Activated naive CD8-positive, alpha-beta T cell treated with anti-CD3 and anti-CD28 coated beads, Interleukin-2, amount 10 ng/mL, durations not matched to agents 7 days and 5 days (primary cell): ENCODE measurements at regions not wholly inside any gene's neighbourhood (a gene's known extent, or its start where the extent isn't known, plus 50 kb on each side); places are given as distances from the start of the nearest gene placed in this dataset.
"Not testable (repeated sequence)": the region's sequence is repeated elsewhere in the genome, so short reads cannot be mapped to it uniquely, and the experiment has no call there.

ENCODE experiments used
- ATAC-seq: fragments of 150-1000 bp; cut with Tn5 transposase; one replicate; pipeline ENCODE4 v1.10.0; 2021; ENCODE audit warnings: low read depth, moderate library complexity
- POLR2A ChIA-PET: fragments of 350-600 bp; sonication (Branson Sonifier 250); formaldehyde crosslinking; loops from one replicate; lab custom pipeline; 2021; ENCODE audit warnings: antibody characterized with exemption; lab: Charles Lee
- DNase-seq: peaks from one replicate; pipeline ENCODE4 v3.0.0; 2021
- H3K27ac Mint-ChIP-seq: one replicate; pipeline ENCODE4 v1.8.0; 2022; ENCODE audit warnings: mild to moderate bottlenecking, mixed read lengths
- H3K27me3 Mint-ChIP-seq: one replicate; pipeline ENCODE4 v1.8.0; 2022; ENCODE audit warnings: mild to moderate bottlenecking, moderate library complexity, mixed read lengths
- H3K36me3 Mint-ChIP-seq: one replicate; pipeline ENCODE4 v1.8.0; 2021; ENCODE audit warnings: mild to moderate bottlenecking, mixed read lengths
- H3K4me1 Mint-ChIP-seq: one replicate; pipeline ENCODE4 v1.8.0; 2021; ENCODE audit warnings: mixed read lengths
- H3K4me3 Mint-ChIP-seq: one replicate; pipeline ENCODE4 v1.8.0; 2022; ENCODE audit warnings: mild to moderate bottlenecking, moderate library complexity, mixed read lengths
- H3K9me3 Mint-ChIP-seq: one replicate; pipeline ENCODE4 v1.8.0; 2021; ENCODE audit warnings: mixed read lengths

DNA sequence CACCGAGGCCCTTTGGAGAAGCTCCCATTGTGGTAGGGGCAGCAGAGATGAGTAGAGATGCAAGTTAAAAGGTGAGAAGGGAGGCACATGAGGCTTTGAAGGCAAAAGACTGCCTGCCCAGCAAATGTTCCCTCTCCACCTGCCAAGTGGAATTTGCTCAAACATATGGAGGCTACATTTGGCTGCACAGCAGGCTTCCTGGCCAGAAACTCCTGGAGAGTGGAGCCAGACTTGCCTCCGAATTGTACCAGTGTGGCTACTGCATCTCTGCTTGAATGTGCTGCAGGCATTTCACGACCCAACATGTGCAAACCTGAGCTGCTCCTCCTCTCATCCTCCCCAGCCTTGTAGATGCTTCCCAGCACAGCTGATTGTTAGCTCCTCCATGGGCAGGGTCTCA is 229.2 kb downstream of the ZNF621 start:
- Mint-ChIP-seq H3K4me3 (no peak overlapping the region), H3K27me3 (peaks cover 20% of the 10 kb centered on the region), H3K4me1 (no peaks in the 10 kb centered on the region), H3K36me3 (no peaks in the 10 kb centered on the region), H3K27ac (no peak overlapping the region), H3K9me3 (no peaks in the 10 kb centered on the region)
- no peak for ATAC-seq
- POLR2A ChIA-PET = no interaction called here
- DNase-seq = no peak

DNA sequence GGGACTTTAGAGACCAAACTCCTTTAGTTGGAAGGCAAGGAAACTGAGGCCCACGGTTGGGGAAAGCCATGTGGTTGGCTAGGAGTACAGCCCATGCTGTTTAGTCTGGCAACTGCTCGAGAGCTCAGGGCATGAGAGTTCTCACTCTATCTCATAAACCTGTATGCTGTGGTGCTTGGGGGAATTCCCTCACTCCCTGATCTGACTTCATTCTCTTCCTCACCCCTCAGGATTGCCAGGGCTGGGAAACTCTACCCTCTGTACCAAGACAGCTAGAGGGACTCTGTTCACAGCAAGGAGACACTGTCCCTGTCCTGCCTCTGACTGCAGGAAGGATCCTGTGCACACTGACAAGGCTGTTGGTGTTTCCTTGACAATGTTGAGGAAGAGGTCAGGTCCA is 230.2 kb downstream of the ZNF621 start:
- ATAC-seq = no peak
- Mint-ChIP-seq H3K9me3 (no peaks in the 10 kb centered on the region), H3K36me3 (no peaks in the 10 kb centered on the region), H3K27ac (no peak overlapping the region), H3K4me3 (no peak overlapping the region), H3K27me3 (peaks cover 17% of the 10 kb centered on the region), H3K4me1 (no peaks in the 10 kb centered on the region)
- POLR2A ChIA-PET = no interaction called here
- no peak for DNase-seq

DNA sequence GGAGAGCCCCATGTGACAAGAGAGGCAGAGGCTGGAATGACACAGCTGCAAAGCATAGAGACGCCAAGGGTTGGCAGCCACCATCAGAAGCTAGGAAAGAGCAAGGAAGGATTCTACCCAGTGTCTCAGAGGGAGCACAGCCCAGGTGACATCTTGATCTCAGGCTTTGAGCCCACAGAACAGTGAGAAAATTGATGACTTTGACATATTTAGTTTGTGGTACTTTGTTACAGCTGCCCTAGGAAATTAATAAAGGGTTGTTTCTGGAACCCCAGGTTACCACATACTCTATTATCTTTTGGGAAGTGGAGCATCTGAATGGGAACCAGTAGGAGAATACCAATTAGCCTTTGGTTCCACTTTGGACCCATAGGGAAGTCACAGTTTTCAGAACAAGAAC is 231.7 kb downstream of the ZNF621 start:
- POLR2A ChIA-PET = no interaction called here
- Mint-ChIP-seq H3K9me3 (peaks cover 2% of the 10 kb centered on the region), H3K4me3 (no peak overlapping the region), H3K4me1 (no peaks in the 10 kb centered on the region), H3K36me3 (no peaks in the 10 kb centered on the region), H3K27ac (no peak overlapping the region), H3K27me3 (peaks cover 22% of the 10 kb centered on the region)
- DNase-seq (no peak), ATAC-seq (no peak)

DNA sequence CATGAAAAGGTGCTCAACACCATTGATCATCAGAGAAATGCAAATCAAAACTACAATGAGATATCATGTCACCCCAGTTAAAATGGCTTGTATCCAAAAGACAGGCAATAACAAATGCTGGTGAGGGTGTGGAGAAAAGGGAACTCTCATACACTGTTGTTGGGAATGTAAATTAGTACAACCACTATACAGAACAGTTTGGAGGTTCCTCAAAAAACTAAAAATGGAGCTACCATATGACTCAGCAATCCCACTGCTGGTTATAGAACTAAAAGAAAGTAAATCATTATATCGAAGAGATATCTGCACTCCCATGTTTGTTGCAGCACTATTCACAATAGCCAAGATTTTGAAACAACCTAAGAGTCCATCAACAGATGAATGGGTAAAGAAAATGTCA is 238.0 kb downstream of the ZNF621 start:
- H3K4me1 Mint-ChIP-seq, H3K27ac Mint-ChIP-seq, H3K36me3 Mint-ChIP-seq, ATAC-seq, H3K9me3 Mint-ChIP-seq, DNase-seq, H3K4me3 Mint-ChIP-seq, POLR2A ChIA-PET: not testable (repeated sequence)
- H3K27me3 Mint-ChIP-seq = peaks cover 20% of the 10 kb centered on the region

DNA sequence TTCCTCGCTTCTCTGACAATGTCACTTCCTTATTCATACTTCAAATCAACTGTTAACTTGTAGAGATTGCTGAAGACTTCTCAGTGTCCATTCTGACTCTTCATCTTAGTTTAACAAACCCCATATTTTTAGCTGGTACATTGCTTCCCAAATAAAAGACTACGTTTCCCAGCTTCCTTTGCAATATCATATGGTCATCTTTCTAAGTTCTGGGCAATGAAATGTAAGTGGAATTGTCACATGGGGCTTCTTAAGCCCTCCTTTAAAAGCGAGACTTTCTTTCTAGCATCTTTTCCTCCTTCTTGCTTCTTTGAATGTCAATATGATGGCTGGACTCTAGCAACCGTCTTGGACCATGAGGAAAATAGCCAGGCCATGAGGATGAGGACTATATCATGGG is 239.0 kb downstream of the ZNF621 start:
- Mint-ChIP-seq H3K4me3 (no peak overlapping the region), H3K27ac (no peak overlapping the region), H3K36me3 (no peaks in the 10 kb centered on the region), H3K4me1 (no peaks in the 10 kb centered on the region), H3K9me3 (peaks cover 4% of the 10 kb centered on the region), H3K27me3 (peaks cover 20% of the 10 kb centered on the region)
- ATAC-seq (no peak), DNase-seq (no peak)
- POLR2A ChIA-PET = no interaction called here

DNA sequence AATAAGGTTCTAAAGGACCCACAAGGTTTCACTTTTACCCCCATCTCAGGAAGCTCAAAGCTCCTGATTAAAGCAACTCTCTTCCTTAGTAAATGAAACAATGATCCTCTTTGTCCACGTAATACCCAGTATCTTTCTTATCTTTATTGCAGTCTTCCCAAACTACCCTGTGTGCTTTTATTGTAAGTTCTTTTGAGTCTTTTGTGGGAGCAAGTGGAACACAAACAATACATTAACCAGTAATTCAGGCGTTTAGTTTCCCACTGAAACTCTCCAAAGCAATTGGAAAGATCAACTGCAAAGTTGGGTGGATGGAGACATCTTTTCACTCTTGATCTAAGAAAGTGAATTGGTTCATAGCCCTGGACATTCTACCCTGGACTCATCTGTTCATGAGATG is 240.0 kb downstream of the ZNF621 start:
- no peaks in the 10 kb centered on the region for H3K36me3 Mint-ChIP-seq
- ATAC-seq (no peak), DNase-seq (no peak)

DNA sequence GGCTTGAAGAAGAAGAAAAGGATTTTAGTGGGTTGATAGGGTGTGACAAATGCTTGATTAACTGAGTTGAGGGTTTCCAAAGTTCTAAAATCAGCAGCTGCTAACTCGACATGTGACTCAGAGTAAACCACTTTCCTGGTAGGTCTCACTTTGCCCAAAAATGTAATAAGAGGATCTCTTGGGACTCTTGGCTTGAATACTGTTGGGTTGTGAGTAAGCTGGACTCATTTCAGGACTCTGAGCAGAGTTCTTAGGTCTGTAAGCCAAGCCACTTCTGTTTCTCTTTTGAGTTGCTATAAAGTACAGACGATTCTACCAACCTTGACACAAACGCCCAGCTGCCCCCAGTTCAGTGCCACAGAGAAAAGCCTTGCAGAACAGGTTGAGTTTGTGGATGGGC is 241.1 kb downstream of the ZNF621 start:
- Mint-ChIP-seq H3K4me3 (no peak overlapping the region), H3K27ac (no peak overlapping the region), H3K9me3 (peaks cover 4% of the 10 kb centered on the region), H3K4me1 (peaks cover 3% of the 10 kb centered on the region), H3K36me3 (no peaks in the 10 kb centered on the region), H3K27me3 (peaks cover 16% of the 10 kb centered on the region)
- DNase-seq = no peak
- ATAC-seq = no peak
- POLR2A ChIA-PET = no interaction called here

More for the DNA sequence above, 240.0 kb downstream of the ZNF621 start:
- no peak overlapping the region for H3K27ac Mint-ChIP-seq
- H3K4me1 Mint-ChIP-seq = no peaks in the 10 kb centered on the region
- H3K9me3 Mint-ChIP-seq = peaks cover 4% of the 10 kb centered on the region
- POLR2A ChIA-PET = no interaction called here
- no peak overlapping the region for H3K4me3 Mint-ChIP-seq
- H3K27me3 Mint-ChIP-seq = peaks cover 20% of the 10 kb centered on the region

DNA sequence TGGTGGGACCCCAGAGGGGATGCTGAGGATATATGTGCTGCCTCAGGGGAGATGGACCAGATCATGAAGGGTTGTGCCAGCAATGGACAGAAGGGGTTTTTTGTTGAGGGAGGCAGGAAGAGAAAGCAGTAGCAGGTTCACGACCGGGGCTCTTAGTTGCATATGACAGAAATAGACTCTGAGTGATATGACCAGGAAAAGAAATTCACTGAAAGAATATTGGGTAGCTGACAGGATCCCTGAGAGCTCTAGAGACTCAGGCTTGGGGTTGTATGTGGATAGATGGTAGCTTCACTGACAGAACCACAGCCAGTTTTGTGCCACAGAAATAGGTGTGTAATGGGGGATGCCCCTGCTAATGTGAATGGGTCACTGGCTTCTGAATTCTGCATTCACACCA is 241.6 kb downstream of the ZNF621 start:
- H3K9me3 Mint-ChIP-seq = peaks cover 3% of the 10 kb centered on the region
- H3K4me1 Mint-ChIP-seq = peaks cover 3% of the 10 kb centered on the region
- H3K27ac Mint-ChIP-seq = no peak overlapping the region
- H3K27me3 Mint-ChIP-seq = peaks cover 15% of the 10 kb centered on the region
- ATAC-seq (no peak), DNase-seq (no peak)
- H3K36me3 Mint-ChIP-seq = no peaks in the 10 kb centered on the region
- POLR2A ChIA-PET = no interaction called here
- no peak overlapping the region for H3K4me3 Mint-ChIP-seq

DNA sequence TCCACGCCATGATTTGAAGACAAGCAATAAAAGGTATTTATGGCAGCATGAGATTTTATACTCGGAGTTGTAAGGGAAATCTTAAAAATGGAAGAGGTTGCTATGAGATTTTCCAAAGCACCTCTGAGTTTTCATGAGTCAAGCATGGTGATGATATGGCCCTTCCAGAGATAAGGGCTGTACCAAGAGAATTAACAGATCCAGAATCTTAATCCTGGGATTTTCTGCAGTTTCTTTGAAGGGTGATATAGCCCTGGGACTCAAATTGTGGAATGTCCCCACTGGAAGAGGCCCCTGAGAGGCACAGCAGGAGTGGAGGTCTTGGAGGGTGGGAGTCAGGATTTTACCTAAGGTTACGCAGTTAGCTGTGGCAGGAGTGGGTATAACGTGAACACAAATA is 243.3 kb downstream of the ZNF621 start:
- no peak for ATAC-seq
- H3K9me3 Mint-ChIP-seq = peaks cover 3% of the 10 kb centered on the region

DNA sequence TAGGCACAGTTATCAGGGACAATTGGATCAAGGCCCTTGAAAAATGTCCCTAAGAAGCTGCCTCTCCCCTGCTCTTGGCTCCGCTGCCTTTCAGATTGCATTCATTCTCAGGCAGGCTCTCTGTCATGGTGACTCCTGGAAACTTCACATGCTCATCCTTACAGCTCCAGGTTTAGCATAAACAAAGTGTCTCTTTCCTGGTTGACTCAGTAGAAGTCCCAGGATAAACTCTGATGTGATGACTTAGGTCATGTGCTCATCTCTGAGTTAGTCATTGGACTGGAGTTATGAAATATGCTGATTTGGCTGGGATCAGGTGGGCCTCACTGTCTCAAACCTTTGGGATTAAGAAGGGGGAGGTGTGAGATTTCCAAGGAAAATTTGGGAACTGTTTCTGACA is 243.8 kb downstream of the ZNF621 start:
- peaks cover 3% of the 10 kb centered on the region for H3K4me1 Mint-ChIP-seq
- H3K9me3 Mint-ChIP-seq = peaks cover 3% of the 10 kb centered on the region
- DNase-seq (no peak), ATAC-seq (no peak)
- no peaks in the 10 kb centered on the region for H3K36me3 Mint-ChIP-seq
- H3K27ac Mint-ChIP-seq = no peak overlapping the region
- POLR2A ChIA-PET = no interaction called here
- H3K27me3 Mint-ChIP-seq = peaks cover 2% of the 10 kb centered on the region
- no peak overlapping the region for H3K4me3 Mint-ChIP-seq

More for the DNA sequence above, 243.3 kb downstream of the ZNF621 start:
- H3K27me3 Mint-ChIP-seq = peaks cover 4% of the 10 kb centered on the region
- peaks cover 3% of the 10 kb centered on the region for H3K4me1 Mint-ChIP-seq
- H3K4me3 Mint-ChIP-seq = no peak overlapping the region
- no peak overlapping the region for H3K27ac Mint-ChIP-seq
- POLR2A ChIA-PET = no interaction called here
- no peaks in the 10 kb centered on the region for H3K36me3 Mint-ChIP-seq
- no peak for DNase-seq

DNA sequence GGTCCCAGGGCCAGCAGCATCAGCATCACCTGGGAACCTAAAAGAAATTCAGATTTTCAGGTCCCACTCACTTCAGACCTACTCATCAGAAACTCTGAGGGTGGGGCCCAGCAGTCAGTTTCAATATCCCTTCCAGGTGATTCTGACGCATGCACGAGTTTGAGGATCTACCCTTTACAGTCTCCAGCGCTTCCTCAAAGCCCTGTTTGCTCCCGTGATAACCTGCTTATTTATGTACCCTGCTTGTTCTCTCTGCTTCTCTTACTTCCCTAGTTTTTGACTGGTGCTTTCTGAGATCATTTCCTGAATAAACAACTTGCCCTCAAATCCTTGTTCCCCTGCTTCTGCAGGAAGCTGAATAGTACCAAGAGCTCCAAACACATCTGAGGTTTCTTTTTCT is 245.3 kb downstream of the ZNF621 start:
- ATAC-seq (no peak), DNase-seq (no peak)
- Mint-ChIP-seq H3K9me3 (peaks cover 1% of the 10 kb centered on the region), H3K36me3 (no peaks in the 10 kb centered on the region), H3K4me3 (no peak overlapping the region), H3K27ac (no peak overlapping the region), H3K4me1 (peaks cover 3% of the 10 kb centered on the region), H3K27me3 (peaks cover 2% of the 10 kb centered on the region)
- POLR2A ChIA-PET = no interaction called here

DNA sequence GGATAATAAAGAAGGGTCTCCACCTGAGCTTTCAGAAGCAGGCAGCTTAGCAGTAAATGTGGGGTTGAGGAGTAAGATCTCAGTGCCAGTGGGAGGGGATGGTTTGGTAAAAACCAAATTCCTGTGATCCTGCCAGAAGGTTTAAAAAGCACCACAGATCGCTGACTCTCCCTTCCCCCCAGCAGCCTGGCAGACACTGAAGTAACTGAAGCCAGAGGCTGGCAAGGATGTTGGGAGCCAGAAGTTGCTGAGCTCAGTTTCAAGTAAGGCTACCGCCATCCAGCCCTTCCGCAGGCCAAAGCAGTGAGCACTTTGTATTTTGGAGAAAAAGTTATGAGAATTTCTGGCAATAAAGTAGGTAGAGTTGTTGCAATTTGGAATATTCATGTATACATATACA is 246.4 kb downstream of the ZNF621 start:
- DNase-seq (no peak), ATAC-seq (no peak)
- Mint-ChIP-seq H3K9me3 (peaks cover 1% of the 10 kb centered on the region), H3K36me3 (no peaks in the 10 kb centered on the region), H3K27ac (no peak overlapping the region), H3K27me3 (peaks cover 2% of the 10 kb centered on the region), H3K4me3 (no peak overlapping the region), H3K4me1 (peaks cover 3% of the 10 kb centered on the region)
- POLR2A ChIA-PET = no interaction called here

DNA sequence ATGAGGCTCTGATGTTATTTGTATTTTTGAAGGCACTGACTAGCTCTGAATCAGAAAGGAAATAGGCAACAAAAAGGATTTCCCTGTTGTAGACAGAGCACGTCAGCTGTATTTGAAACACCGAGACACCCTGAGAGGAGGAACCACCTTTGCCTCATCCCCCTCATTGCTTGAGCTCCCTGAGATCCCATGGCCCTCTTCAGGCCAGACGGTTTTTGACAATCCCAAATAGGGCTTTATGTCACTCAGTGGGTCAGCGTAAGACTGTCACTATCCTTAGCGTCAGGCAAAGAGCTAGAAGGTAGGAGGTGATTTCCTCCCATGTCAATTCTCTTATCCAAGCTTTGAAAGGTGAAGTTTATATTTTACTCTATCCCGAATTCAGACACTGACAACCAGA is 254.3 kb downstream of the ZNF621 start:
- no peaks in the 10 kb centered on the region for H3K9me3 Mint-ChIP-seq
- no peak for DNase-seq
- POLR2A ChIA-PET = no interaction called here

DNA sequence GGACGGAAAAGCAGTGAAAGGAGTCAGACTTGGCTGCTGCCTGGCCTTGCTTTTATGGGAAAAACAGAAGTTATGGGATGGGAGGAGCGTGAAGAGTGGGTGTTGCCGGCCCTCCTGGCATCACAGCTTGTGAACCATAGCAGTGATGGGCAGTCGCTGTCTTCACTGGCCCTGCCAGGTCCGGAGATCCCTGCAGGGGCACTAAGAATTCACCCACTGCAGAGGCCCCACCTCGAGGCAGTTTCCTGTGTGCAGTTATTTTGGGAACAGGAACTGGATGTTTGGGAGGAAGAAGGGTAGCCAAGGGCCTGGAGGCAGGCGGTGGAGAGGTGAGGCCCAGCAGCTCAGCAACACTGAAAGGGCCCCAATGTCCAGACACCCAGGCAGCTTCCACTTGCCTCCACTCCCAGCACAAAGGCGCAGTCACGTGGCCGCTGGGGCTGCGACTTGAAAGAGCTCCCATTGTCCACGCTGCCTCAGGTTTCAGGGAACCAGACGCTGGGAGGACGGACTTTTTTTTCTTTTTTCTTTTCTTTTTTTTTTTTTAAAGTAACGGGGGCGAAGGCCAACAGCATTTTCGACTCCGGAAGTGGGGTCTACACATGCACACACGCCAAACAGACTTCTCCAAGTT is 255.6 kb downstream of the ZNF621 start:
- POLR2A ChIA-PET = no interaction called here
- ATAC-seq (no peak), DNase-seq (no peak)
- H3K4me1 Mint-ChIP-seq = no peaks in the 10 kb centered on the region
- no peaks in the 10 kb centered on the region for H3K36me3 Mint-ChIP-seq
- H3K4me3 Mint-ChIP-seq = no peak overlapping the region
- peaks cover 8% of the 10 kb centered on the region for H3K27me3 Mint-ChIP-seq
- no peaks in the 10 kb centered on the region for H3K9me3 Mint-ChIP-seq
- no peak overlapping the region for H3K27ac Mint-ChIP-seq

More for the DNA sequence above, 254.3 kb downstream of the ZNF621 start:
- H3K4me1 Mint-ChIP-seq = no peaks in the 10 kb centered on the region
- no peak overlapping the region for H3K4me3 Mint-ChIP-seq
- H3K27ac Mint-ChIP-seq = no peak overlapping the region
- H3K36me3 Mint-ChIP-seq = no peaks in the 10 kb centered on the region
- H3K27me3 Mint-ChIP-seq = peaks cover 8% of the 10 kb centered on the region
- ATAC-seq = no peak
